Stomach (tissue), 8 donors: ENCODE measurements at regions not wholly inside any gene's neighbourhood (a gene's known extent, or its start where the extent isn't known, plus 50 kb on each side); places are given as distances from the start of the nearest gene placed in this dataset.

Experiments
- DNase-seq, 2 donors: peaks; one replicate each; pipeline versions ENCODE4 v3.0.0 to v3.0.0-alpha.2; 2013 to 2019
- H3K27ac ChIP-seq, 5 donors: fragments of 200-600 bp in 4 of 5; sonication (generic) in 4 of 5; one replicate each; pipeline ENCODE4 v1.5.1; 2013 to 2019; ENCODE audit warnings: mild to moderate bottlenecking in 1 of 5, moderate library complexity in 1 of 5
- H3K27me3 ChIP-seq, 3 donors: fragments of 200-600 bp; sonication (generic); one replicate each; pipeline ENCODE4 v1.5.1; 2017 to 2019; ENCODE audit warnings: mixed run types in 1 of 3
- H3K36me3 ChIP-seq, 4 donors: fragments of 200-600 bp; sonication (generic); 1 replicate in 3 of 4; 2 replicates in 1 of 4; pipeline ENCODE4 v1.5.1; 2016 to 2019
- H3K4me1 ChIP-seq, 4 donors: fragments of 200-600 bp; sonication (generic); one replicate each; pipeline ENCODE4 v1.5.1; 2016 to 2019
- H3K4me3 ChIP-seq, 4 donors: fragments of 200-600 bp; sonication (generic) in 3 of 4; one replicate each; pipeline ENCODE4 v1.5.1; 2016 to 2019; ENCODE audit warnings: mild to moderate bottlenecking in 1 of 4
- H3K9me3 ChIP-seq, 4 donors: fragments of 200-600 bp; sonication (generic); one replicate each; pipeline ENCODE4 v1.5.1; 2016 to 2019
- EP300 ChIP-seq: sonication (generic); formaldehyde crosslinking; IDR thresholded peaks from one replicate; pipeline ENCODE4 v1.6.1; 2017; ENCODE audit warnings: antibody characterized with exemption
- POLR2A ChIP-seq, 4 donors: fragments of 450-650 bp; IDR thresholded peaks; one replicate each; pipeline ENCODE4 v1.6.1; 2016; ENCODE audit warnings: antibody characterized with exemption in 4 of 4, control low read depth in 2 of 4, mild to moderate bottlenecking in 1 of 4, moderate library complexity in 1 of 4
- POLR2AphosphoS5 ChIP-seq, 3 donors: sonication (generic); formaldehyde crosslinking; IDR thresholded peaks; one replicate each; pipeline ENCODE4 v1.6.1; 2016; ENCODE audit warnings: antibody characterized with exemption in 3 of 3
- WGBS, 5 donors: extraction: QIAGEN DNeasy Blood & Tissue Kit in 3 of 5; methylation state at CpG; one replicate each; pipeline versions ENCODE4 v1.1.5 to v1.1.7; 2013 to 2018; 5-methylcytosine and 5-hydroxymethylcytosine counted together
- intact Hi-C: fragments of 100-400 bp; cut with DNase I; formaldehyde crosslinking; loops from one replicate; pipeline ENCODE4 v1.15.1; 2023; ENCODE audit warnings: low total_unique reads
- TF ChIP-seq, protein P1 (sequence below), 7 experiments: fragments of 450-650 bp in 4 of 7; fragments of 200-600 bp in 3 of 7; sonication (generic) in 3 of 7; IDR thresholded peaks; one replicate each; pipeline ENCODE4 v1.5.1; 2016 to 2019; ENCODE audit warnings: antibody characterized with exemption in 7 of 7, control low read depth in 2 of 7, mild to moderate bottlenecking in 1 of 7
- donor health status: healthy with polysubstance abuse.
- donor health status: Bipolar disorder and iron deficiency.
- donor health status: healthy.

- Histone ChIP-seq H3K4me1 (no peaks in the 10 kb centered on the region), H3K4me3 (no peak overlapping the region), H3K36me3 (no peaks in the 10 kb centered on the region), H3K27me3 (no peaks in the 10 kb centered on the region), H3K9me3 (no peaks in the 10 kb centered on the region), H3K27ac (no peak overlapping the region)
- TF ChIP-seq POLR2A (IDR thresholded peaks at IDR 0.05) (no peak), POLR2AphosphoS5 (IDR thresholded peaks at IDR 0.05) (no peak), EP300 (no peak)
- TF ChIP-seq, protein P1, sequence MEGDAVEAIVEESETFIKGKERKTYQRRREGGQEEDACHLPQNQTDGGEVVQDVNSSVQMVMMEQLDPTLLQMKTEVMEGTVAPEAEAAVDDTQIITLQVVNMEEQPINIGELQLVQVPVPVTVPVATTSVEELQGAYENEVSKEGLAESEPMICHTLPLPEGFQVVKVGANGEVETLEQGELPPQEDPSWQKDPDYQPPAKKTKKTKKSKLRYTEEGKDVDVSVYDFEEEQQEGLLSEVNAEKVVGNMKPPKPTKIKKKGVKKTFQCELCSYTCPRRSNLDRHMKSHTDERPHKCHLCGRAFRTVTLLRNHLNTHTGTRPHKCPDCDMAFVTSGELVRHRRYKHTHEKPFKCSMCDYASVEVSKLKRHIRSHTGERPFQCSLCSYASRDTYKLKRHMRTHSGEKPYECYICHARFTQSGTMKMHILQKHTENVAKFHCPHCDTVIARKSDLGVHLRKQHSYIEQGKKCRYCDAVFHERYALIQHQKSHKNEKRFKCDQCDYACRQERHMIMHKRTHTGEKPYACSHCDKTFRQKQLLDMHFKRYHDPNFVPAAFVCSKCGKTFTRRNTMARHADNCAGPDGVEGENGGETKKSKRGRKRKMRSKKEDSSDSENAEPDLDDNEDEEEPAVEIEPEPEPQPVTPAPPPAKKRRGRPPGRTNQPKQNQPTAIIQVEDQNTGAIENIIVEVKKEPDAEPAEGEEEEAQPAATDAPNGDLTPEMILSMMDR (IDR thresholded peaks at IDR 0.05) = no peak
- intact Hi-C loops = no loop called here
- no peak for DNase-seq
- 43 to 70% (median 67%) methylated on average over 1 of the region's 1 CpG for WGBS, 5 donors
These were observed 308.5 kb downstream of the IRS1 start for GRCh38 chr2:226491112-226491511.

DNA sequence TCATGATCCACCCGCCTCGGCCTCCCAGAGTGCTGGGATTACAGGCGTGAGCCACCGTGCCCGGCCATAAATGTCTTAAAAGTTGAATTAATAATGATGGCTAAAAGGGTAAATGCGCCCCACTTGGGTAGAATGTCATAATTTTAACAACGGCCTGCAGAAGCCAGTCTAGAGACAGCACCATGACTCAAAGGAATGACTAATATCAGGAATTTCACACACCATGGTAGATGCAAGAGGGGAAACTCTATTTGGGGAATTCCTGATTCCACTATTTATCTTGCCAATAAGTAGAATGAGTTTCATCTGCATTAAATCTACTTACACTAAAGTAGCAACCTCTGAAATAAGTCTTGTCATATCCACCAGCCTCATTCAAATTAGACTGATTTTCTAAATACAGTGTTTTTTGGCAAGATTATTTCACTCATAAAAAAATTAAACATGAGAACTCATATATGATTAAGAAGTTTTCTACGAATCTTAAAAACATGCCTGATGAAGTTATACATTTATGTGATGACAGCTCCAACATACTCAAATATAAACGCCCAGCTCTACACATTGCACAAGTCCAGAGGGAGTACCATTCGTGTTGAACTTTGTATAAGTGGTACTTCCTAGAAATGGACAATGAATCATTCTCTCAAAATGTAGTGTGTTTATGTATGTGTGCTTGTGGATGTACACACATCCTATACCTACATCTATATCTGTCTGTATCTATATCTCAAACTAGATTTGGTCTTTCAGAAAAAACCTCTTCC, 309.7 kb downstream of the IRS1 start:
- Histone ChIP-seq H3K4me1 (no peaks in the 10 kb centered on the region), H3K36me3 (no peaks in the 10 kb centered on the region), H3K4me3 (no peak overlapping the region), H3K27ac (no peak overlapping the region), H3K27me3 (no peaks in the 10 kb centered on the region), H3K9me3 (no peaks in the 10 kb centered on the region)
- 83 to 88% (median 87%) methylated on average over 10 of the region's 10 CpGs for WGBS, 5 donors
- intact Hi-C loops = no loop called here
- no peak for TF ChIP-seq POLR2AphosphoS5 (IDR thresholded peaks at IDR 0.05)
- no peak for TF ChIP-seq POLR2A (IDR thresholded peaks at IDR 0.05)
- TF ChIP-seq, protein P1 (IDR thresholded peaks at IDR 0.05) = no peak
- TF ChIP-seq EP300 = no peak
- no peak for DNase-seq

GRCh38 chr2:226488034-226488433, 311.6 kb downstream of the IRS1 start:
- Histone ChIP-seq H3K27ac (no peak overlapping the region), H3K36me3 (no peaks in the 10 kb centered on the region), H3K9me3 (no peaks in the 10 kb centered on the region), H3K27me3 (no peaks in the 10 kb centered on the region), H3K4me3 (no peak overlapping the region), H3K4me1 (no peaks in the 10 kb centered on the region)
- intact Hi-C loops = no loop called here
- TF ChIP-seq, protein P1 (IDR thresholded peaks at IDR 0.05) = no peak
- TF ChIP-seq EP300 (no peak), POLR2AphosphoS5 (IDR thresholded peaks at IDR 0.05) (no peak)
- DNase-seq = no peak

- DNase-seq = no peak
- Histone ChIP-seq H3K36me3 (no peaks in the 10 kb centered on the region), H3K4me1 (no peaks in the 10 kb centered on the region), H3K9me3 (no peaks in the 10 kb centered on the region), H3K27me3 (no peaks in the 10 kb centered on the region), H3K4me3 (no peak overlapping the region), H3K27ac (no peak overlapping the region)
- 92 to 97% (median 95%) methylated on average over 3 of the region's 3 CpGs for WGBS, 5 donors
- intact Hi-C loops = no loop called here
- TF ChIP-seq, protein P1 (IDR thresholded peaks at IDR 0.05) = no peak
- TF ChIP-seq EP300 = no peak
- TF ChIP-seq POLR2A (IDR thresholded peaks at IDR 0.05) = no peak
- no peak for TF ChIP-seq POLR2AphosphoS5 (IDR thresholded peaks at IDR 0.05)
These were observed 312.0 kb downstream of the IRS1 start for GRCh38 chr2:226487573-226487972.
